ENCODE measurements at regions not wholly inside any gene's neighbourhood (a gene's known extent, or its start where the extent isn't known, plus 50 kb on each side); places are given as distances from the start of the nearest gene placed in this dataset.
A peak's percentile ranks its signal among the peaks of the same experiment; 100 is the strongest.

DNA sequence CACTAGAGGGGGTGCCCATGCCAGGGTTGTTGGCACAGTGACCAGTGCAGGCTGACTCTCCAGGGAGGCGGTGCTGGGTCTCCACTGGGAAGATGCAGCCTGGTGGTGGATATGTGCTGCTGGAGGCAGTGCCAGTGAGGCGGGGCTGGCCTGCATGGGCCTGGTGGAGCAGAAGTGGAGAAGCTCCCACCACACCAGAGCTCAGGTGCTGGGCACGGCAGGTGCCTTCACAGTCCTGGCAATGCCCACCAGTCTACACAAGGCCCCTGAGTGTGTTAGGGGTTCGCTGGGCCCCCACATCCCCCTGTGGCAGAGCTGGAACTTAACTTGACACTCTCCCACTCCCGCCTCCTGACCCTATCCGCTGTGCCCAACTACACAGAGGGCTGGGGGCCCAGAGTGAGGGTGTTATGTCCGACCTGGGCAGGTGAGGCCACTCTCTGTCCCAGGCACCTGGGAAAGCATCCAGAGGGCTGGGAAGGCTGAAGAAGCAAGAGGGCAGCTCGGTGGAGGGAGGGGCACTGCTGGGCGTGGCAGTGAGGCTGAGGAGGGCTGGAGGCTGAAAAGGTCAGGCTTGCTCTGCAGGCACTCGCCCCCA lies 102.4 kb upstream of the B3GAT1 start:
- Histone ChIP-seq H4K20me1 (ENCODE audit: insufficient read depth) (no peaks in the 10 kb centered on the region), H3K36me3 (ENCODE audit: control insufficient read depth in 1 of 2, insufficient read depth in 2 of 2, low read length in 2 of 2) (no peaks in the 10 kb centered on the region), H3K9me3 (ENCODE audit: control insufficient read depth in 1 of 2, insufficient read depth in 1 of 2, low read depth in 1 of 2, low read length in 2 of 2) (no peaks in the 10 kb centered on the region), H3K4me1 (ENCODE audit: control insufficient read depth in 1 of 2, insufficient read depth in 2 of 2, low read length in 2 of 2) (no peaks in the 10 kb centered on the region), H3K4me2 (ENCODE audit: low read length) (no peak overlapping the region), H3K9ac (ENCODE audit: low read length) (no peak overlapping the region), H3K79me2 (ENCODE audit: insufficient read depth, low read length) (no peaks in the 10 kb centered on the region), H3K4me3 (replicated peaks in 1 of 2; ENCODE audit: low read depth in 1 of 2, low read length in 2 of 2) (no peak overlapping the region), H3K27ac (ENCODE audit: low read depth, low read length) (no peak overlapping the region), H2AFZ (ENCODE audit: low read depth, low read length, poor library complexity, severe bottlenecking) (no peak overlapping the region), H3K27me3 (ENCODE audit: insufficient read depth, low read length) (peaks cover 35% of the 10 kb centered on the region), H3K9me2 (ENCODE audit: insufficient read depth) (no peaks in the 10 kb centered on the region)
- ChIA-PET RAD21 (ENCODE audit: low non-redundant PET in 1 of 2, low total read pairs in 2 of 2, uncharacterized antibody in 2 of 2, unreplicated experiment in 2 of 2) (no interaction called here), CTCF (no interaction called here), POLR2A (no interaction called here)
- no peak for DNase-seq (ENCODE audit: low read depth, low spot score)
- intact Hi-C loops (cut with micrococcal nuclease): no loop called here
- ATAC-seq: peak; percentile 39; the same call in 1 of the 2 replicates
- TF ChIP-seq FOSL1 (IDR thresholded peaks at IDR 0.05; ENCODE audit: low read depth) (no peak), EZH2phosphoT487 (IDR thresholded peaks at IDR 0.05; ENCODE audit: borderline replicate concordance) (no peak)
- no TSS peak for BruUV-seq (replicated peaks)

DNA sequence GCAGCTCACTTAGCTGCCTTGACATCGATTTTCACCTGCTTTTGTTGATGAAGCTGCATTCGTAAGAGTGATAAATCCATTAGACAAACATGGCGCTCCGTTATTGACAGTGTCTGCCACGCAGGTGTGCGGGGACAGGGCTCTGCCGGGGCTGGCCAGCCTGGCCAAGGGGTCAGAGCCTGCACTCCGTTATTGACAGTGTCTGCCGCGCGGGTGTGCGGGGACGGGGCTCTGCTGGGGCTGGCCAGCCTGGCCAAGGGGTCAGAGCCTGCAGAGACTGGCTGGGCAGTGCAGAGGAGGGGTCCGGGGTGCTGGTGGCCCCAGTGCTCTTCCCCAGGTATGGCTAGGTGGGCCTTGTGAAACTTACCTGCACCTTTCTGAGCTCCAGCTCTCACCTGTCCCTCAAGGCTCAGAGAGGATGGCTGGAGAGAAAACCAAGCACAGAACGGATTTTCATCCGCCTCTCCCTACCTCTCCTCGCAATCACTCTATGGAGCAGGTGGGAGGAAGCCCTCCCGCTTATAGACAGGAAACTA lies 101.6 kb upstream of the B3GAT1 start:
- ChIA-PET CTCF (no interaction called here), RAD21 (ENCODE audit: low non-redundant PET in 1 of 2, low total read pairs in 2 of 2, uncharacterized antibody in 2 of 2, unreplicated experiment in 2 of 2) (no interaction called here), POLR2A (no interaction called here)
- no peak for DNase-seq (ENCODE audit: low read depth, low spot score)
- Histone ChIP-seq H3K9me2 (ENCODE audit: insufficient read depth) (no peaks in the 10 kb centered on the region), H3K9me3 (ENCODE audit: control insufficient read depth in 1 of 2, insufficient read depth in 1 of 2, low read depth in 1 of 2, low read length in 2 of 2) (no peaks in the 10 kb centered on the region), H3K27ac (ENCODE audit: low read depth, low read length) (no peak overlapping the region), H3K4me2 (ENCODE audit: low read length) (no peak overlapping the region), H3K79me2 (ENCODE audit: insufficient read depth, low read length) (no peaks in the 10 kb centered on the region), H4K20me1 (ENCODE audit: insufficient read depth) (no peaks in the 10 kb centered on the region), H2AFZ (ENCODE audit: low read depth, low read length, poor library complexity, severe bottlenecking) (no peak overlapping the region), H3K4me3 (replicated peaks in 1 of 2; ENCODE audit: low read depth in 1 of 2, low read length in 2 of 2) (no peak overlapping the region), H3K27me3 (ENCODE audit: insufficient read depth, low read length) (peaks cover 30% of the 10 kb centered on the region), H3K36me3 (ENCODE audit: control insufficient read depth in 1 of 2, insufficient read depth in 2 of 2, low read length in 2 of 2) (no peaks in the 10 kb centered on the region), H3K9ac (ENCODE audit: low read length) (no peak overlapping the region), H3K4me1 (ENCODE audit: control insufficient read depth in 1 of 2, insufficient read depth in 2 of 2, low read length in 2 of 2) (no peaks in the 10 kb centered on the region)
- BruUV-seq (replicated peaks): no TSS peak
- intact Hi-C loops (cut with micrococcal nuclease): no loop called here
- ATAC-seq: no peak
- TF ChIP-seq JUND (IDR thresholded peaks at IDR 0.05) (no peak), EZH2phosphoT487 (IDR thresholded peaks at IDR 0.05; ENCODE audit: borderline replicate concordance) (no peak), TCF7L2 (IDR thresholded peaks at IDR 0.05; ENCODE audit: borderline replicate concordance, extremely low read depth, insufficient read depth, insufficient read length) (no peak), CEBPB (IDR thresholded peaks at IDR 0.05; ENCODE audit: low read depth) (no peak), POLR2AphosphoS5 (IDR thresholded peaks at IDR 0.05; ENCODE audit: low read depth, low read length) (no peak), EZH2 (IDR thresholded peaks at IDR 0.05) (no peak), RAD21 (IDR thresholded peaks at IDR 0.05; ENCODE audit: low read depth) (no peak), ELF1 (IDR thresholded peaks at IDR 0.05; ENCODE audit: borderline replicate concordance, low read depth) (no peak), CBX3 (IDR thresholded peaks at IDR 0.05; ENCODE audit: low read depth) (no peak)
- TF ChIP-seq, protein P1, sequence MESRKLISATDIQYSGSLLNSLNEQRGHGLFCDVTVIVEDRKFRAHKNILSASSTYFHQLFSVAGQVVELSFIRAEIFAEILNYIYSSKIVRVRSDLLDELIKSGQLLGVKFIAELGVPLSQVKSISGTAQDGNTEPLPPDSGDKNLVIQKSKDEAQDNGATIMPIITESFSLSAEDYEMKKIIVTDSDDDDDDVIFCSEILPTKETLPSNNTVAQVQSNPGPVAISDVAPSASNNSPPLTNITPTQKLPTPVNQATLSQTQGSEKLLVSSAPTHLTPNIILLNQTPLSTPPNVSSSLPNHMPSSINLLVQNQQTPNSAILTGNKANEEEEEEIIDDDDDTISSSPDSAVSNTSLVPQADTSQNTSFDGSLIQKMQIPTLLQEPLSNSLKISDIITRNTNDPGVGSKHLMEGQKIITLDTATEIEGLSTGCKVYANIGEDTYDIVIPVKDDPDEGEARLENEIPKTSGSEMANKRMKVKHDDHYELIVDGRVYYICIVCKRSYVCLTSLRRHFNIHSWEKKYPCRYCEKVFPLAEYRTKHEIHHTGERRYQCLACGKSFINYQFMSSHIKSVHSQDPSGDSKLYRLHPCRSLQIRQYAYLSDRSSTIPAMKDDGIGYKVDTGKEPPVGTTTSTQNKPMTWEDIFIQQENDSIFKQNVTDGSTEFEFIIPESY (IDR thresholded peaks at IDR 0.05; ENCODE audit: extremely low read depth, insufficient replicate concordance, low read length): no peak
- TF ChIP-seq, protein P2, sequence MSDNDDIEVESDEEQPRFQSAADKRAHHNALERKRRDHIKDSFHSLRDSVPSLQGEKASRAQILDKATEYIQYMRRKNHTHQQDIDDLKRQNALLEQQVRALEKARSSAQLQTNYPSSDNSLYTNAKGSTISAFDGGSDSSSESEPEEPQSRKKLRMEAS (IDR thresholded peaks at IDR 0.05): no peak
- TF ChIP-seq, protein P3, sequence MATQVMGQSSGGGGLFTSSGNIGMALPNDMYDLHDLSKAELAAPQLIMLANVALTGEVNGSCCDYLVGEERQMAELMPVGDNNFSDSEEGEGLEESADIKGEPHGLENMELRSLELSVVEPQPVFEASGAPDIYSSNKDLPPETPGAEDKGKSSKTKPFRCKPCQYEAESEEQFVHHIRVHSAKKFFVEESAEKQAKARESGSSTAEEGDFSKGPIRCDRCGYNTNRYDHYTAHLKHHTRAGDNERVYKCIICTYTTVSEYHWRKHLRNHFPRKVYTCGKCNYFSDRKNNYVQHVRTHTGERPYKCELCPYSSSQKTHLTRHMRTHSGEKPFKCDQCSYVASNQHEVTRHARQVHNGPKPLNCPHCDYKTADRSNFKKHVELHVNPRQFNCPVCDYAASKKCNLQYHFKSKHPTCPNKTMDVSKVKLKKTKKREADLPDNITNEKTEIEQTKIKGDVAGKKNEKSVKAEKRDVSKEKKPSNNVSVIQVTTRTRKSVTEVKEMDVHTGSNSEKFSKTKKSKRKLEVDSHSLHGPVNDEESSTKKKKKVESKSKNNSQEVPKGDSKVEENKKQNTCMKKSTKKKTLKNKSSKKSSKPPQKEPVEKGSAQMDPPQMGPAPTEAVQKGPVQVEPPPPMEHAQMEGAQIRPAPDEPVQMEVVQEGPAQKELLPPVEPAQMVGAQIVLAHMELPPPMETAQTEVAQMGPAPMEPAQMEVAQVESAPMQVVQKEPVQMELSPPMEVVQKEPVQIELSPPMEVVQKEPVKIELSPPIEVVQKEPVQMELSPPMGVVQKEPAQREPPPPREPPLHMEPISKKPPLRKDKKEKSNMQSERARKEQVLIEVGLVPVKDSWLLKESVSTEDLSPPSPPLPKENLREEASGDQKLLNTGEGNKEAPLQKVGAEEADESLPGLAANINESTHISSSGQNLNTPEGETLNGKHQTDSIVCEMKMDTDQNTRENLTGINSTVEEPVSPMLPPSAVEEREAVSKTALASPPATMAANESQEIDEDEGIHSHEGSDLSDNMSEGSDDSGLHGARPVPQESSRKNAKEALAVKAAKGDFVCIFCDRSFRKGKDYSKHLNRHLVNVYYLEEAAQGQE (IDR thresholded peaks at IDR 0.05; ENCODE audit: low read depth): no peak

Data from HCT116 (cell line).